GM12873 (cell line): ENCODE measurements at regions not wholly inside any gene's neighbourhood (a gene's known extent, or its start where the extent isn't known, plus 50 kb on each side); places are given as distances from the start of the nearest gene placed in this dataset.

ENCODE experiments used
- CTCF ChIP-seq: IDR thresholded peaks from 2 replicates; pipeline ENCODE4 v1.5.1; 2012; ENCODE audit warnings: low read depth, mild to moderate bottlenecking, moderate library complexity, low read length, control low read depth; ENCODE audit not compliant: insufficient read depth; ENCODE audit errors: missing control alignments

- TF ChIP-seq CTCF: no peak
Measured at GRCh38 chr15:70420086-70420947, 322.6 kb upstream of the TLE3 start.

- TF ChIP-seq CTCF: no peak
Measured at GRCh38 chr15:70418943-70419342, 321.2 kb upstream of the TLE3 start.

GRCh38 chr15:70417535-70417934 lies 319.8 kb upstream of the TLE3 start:
- no peak for TF ChIP-seq CTCF

GRCh38 chr15:70416829-70417228 lies 319.1 kb upstream of the TLE3 start:
- no peak for TF ChIP-seq CTCF

GRCh38 chr15:70415398-70415797 lies 317.7 kb upstream of the TLE3 start:
- TF ChIP-seq CTCF: no peak

GRCh38 chr15:70414626-70415025 lies 316.9 kb upstream of the TLE3 start:
- TF ChIP-seq CTCF: no peak

- no peak for TF ChIP-seq CTCF
Measured at GRCh38 chr15:70412794-70413193, 315.1 kb upstream of the TLE3 start.
